H1 (cell line): ENCODE measurements at regions not wholly inside any gene's neighbourhood (a gene's known extent, or its start where the extent isn't known, plus 50 kb on each side); places are given as distances from the start of the nearest gene placed in this dataset.

ENCODE experiments used
- CEBPB ChIP-seq: IDR thresholded peaks from 2 replicates; pipeline ENCODE4 v1.6.1; 2012; ENCODE audit warnings: low read depth, low read length
- CHD1 ChIP-seq: IDR thresholded peaks from 2 replicates; pipeline ENCODE4 v1.6.1; 2012; ENCODE audit warnings: low read depth, low read length, improper control_type of control experiment
- CTBP2 ChIP-seq: IDR thresholded peaks from 2 replicates; pipeline ENCODE4 v1.7.0; 2011; ENCODE audit warnings: borderline replicate concordance, mild to moderate bottlenecking, moderate library complexity, mixed read lengths, low read length; ENCODE audit not compliant: insufficient read depth, insufficient read length
- EP300 ChIP-seq, 2 experiments: IDR thresholded peaks; 1 replicate in 1 of 2; 2 replicates in 1 of 2; pipeline ENCODE4 v1.6.1; 2011 to 2012; ENCODE audit warnings: low read depth in 2 of 2, low read length in 2 of 2, mild to moderate bottlenecking in 2 of 2, borderline replicate concordance in 1 of 2, inconsistent platforms in 1 of 2, moderate library complexity in 1 of 2
- KDM1A ChIP-seq: fragments of 200-600, 300-600 bp; sonication (generic); IDR thresholded peaks from 2 replicates; pipeline ENCODE4 v1.7.1; 2016; ENCODE audit warnings: mild to moderate bottlenecking, low read length, borderline replicate concordance
- NRF1 ChIP-seq: IDR thresholded peaks from 2 replicates; pipeline ENCODE4 v1.6.1; 2011; ENCODE audit warnings: mild to moderate bottlenecking, low read depth, low read length, improper control_type of control experiment
- RBBP5 ChIP-seq: IDR thresholded peaks from 2 replicates; pipeline ENCODE4 v1.7.1; 2012; ENCODE audit warnings: low read depth, mild to moderate bottlenecking, inconsistent platforms, low read length, moderate library complexity, borderline replicate concordance
- RNF2 ChIP-seq: fragments of 200-900, 300-1000 bp; sonication (generic); IDR thresholded peaks from 2 replicates; pipeline ENCODE4 v1.7.1; 2016; ENCODE audit warnings: borderline replicate concordance, low read depth, mild to moderate bottlenecking, antibody characterized with exemption, low read length; ENCODE audit not compliant: poor library complexity, severe bottlenecking; ENCODE audit errors: missing control alignments
- TF ChIP-seq, protein P1 (sequence below): fragments of 300-600 bp; sonication (generic); IDR thresholded peaks from 2 replicates; pipeline ENCODE4 v1.7.1; 2012; ENCODE audit warnings: low read length, moderate library complexity, mild to moderate bottlenecking, inconsistent platforms; ENCODE audit not compliant: insufficient replicate concordance
- TF ChIP-seq, protein P2 (sequence below): IDR thresholded peaks from 2 replicates; pipeline ENCODE4 v1.6.1; 2011; ENCODE audit warnings: low read depth, mild to moderate bottlenecking, low read length; ENCODE audit not compliant: insufficient read depth

GRCh38 chr2:52776571-52776970, 991.0 kb upstream of the CHAC2 start (continued):
- TF ChIP-seq, protein P1, sequence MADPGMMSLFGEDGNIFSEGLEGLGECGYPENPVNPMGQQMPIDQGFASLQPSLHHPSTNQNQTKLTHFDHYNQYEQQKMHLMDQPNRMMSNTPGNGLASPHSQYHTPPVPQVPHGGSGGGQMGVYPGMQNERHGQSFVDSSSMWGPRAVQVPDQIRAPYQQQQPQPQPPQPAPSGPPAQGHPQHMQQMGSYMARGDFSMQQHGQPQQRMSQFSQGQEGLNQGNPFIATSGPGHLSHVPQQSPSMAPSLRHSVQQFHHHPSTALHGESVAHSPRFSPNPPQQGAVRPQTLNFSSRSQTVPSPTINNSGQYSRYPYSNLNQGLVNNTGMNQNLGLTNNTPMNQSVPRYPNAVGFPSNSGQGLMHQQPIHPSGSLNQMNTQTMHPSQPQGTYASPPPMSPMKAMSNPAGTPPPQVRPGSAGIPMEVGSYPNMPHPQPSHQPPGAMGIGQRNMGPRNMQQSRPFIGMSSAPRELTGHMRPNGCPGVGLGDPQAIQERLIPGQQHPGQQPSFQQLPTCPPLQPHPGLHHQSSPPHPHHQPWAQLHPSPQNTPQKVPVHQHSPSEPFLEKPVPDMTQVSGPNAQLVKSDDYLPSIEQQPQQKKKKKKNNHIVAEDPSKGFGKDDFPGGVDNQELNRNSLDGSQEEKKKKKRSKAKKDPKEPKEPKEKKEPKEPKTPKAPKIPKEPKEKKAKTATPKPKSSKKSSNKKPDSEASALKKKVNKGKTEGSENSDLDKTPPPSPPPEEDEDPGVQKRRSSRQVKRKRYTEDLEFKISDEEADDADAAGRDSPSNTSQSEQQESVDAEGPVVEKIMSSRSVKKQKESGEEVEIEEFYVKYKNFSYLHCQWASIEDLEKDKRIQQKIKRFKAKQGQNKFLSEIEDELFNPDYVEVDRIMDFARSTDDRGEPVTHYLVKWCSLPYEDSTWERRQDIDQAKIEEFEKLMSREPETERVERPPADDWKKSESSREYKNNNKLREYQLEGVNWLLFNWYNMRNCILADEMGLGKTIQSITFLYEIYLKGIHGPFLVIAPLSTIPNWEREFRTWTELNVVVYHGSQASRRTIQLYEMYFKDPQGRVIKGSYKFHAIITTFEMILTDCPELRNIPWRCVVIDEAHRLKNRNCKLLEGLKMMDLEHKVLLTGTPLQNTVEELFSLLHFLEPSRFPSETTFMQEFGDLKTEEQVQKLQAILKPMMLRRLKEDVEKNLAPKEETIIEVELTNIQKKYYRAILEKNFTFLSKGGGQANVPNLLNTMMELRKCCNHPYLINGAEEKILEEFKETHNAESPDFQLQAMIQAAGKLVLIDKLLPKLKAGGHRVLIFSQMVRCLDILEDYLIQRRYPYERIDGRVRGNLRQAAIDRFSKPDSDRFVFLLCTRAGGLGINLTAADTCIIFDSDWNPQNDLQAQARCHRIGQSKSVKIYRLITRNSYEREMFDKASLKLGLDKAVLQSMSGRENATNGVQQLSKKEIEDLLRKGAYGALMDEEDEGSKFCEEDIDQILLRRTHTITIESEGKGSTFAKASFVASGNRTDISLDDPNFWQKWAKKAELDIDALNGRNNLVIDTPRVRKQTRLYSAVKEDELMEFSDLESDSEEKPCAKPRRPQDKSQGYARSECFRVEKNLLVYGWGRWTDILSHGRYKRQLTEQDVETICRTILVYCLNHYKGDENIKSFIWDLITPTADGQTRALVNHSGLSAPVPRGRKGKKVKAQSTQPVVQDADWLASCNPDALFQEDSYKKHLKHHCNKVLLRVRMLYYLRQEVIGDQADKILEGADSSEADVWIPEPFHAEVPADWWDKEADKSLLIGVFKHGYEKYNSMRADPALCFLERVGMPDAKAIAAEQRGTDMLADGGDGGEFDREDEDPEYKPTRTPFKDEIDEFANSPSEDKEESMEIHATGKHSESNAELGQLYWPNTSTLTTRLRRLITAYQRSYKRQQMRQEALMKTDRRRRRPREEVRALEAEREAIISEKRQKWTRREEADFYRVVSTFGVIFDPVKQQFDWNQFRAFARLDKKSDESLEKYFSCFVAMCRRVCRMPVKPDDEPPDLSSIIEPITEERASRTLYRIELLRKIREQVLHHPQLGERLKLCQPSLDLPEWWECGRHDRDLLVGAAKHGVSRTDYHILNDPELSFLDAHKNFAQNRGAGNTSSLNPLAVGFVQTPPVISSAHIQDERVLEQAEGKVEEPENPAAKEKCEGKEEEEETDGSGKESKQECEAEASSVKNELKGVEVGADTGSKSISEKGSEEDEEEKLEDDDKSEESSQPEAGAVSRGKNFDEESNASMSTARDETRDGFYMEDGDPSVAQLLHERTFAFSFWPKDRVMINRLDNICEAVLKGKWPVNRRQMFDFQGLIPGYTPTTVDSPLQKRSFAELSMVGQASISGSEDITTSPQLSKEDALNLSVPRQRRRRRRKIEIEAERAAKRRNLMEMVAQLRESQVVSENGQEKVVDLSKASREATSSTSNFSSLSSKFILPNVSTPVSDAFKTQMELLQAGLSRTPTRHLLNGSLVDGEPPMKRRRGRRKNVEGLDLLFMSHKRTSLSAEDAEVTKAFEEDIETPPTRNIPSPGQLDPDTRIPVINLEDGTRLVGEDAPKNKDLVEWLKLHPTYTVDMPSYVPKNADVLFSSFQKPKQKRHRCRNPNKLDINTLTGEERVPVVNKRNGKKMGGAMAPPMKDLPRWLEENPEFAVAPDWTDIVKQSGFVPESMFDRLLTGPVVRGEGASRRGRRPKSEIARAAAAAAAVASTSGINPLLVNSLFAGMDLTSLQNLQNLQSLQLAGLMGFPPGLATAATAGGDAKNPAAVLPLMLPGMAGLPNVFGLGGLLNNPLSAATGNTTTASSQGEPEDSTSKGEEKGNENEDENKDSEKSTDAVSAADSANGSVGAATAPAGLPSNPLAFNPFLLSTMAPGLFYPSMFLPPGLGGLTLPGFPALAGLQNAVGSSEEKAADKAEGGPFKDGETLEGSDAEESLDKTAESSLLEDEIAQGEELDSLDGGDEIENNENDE, result no peak
- TF ChIP-seq EP300 (IDR thresholded peaks at IDR 0.05; ENCODE audit: borderline replicate concordance in 1 of 2, low read depth in 2 of 2, low read length in 2 of 2), result no peak
- TF ChIP-seq CTBP2, result no peak
- no peak for TF ChIP-seq CHD1
- no peak for TF ChIP-seq CEBPB
- TF ChIP-seq KDM1A, result no peak
- TF ChIP-seq, protein P2, sequence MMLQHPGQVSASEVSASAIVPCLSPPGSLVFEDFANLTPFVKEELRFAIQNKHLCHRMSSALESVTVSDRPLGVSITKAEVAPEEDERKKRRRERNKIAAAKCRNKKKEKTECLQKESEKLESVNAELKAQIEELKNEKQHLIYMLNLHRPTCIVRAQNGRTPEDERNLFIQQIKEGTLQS, result no peak
- TF ChIP-seq NRF1, result no peak
- no peak for TF ChIP-seq RNF2
- no peak for TF ChIP-seq RBBP5
